Karpas-422 (cell line): ENCODE measurements at regions not wholly inside any gene's neighbourhood (a gene's known extent, or its start where the extent isn't known, plus 50 kb on each side); places are given as distances from the start of the nearest gene placed in this dataset.

ENCODE experiments used
- DNase-seq: peaks from one replicate; pipeline ENCODE4 v3.0.0-alpha.2; 2015
- H2AFZ ChIP-seq: fragments of 200-600 bp; sonication (generic); 2 replicates; pipeline ENCODE4 v1.6.1; 2014; ENCODE audit warnings: antibody characterized with exemption, low read length, mixed read lengths
- H3K27ac ChIP-seq: fragments of 200-600 bp; sonication (generic); 2 replicates; pipeline ENCODE4 v1.5.1; 2014; ENCODE audit warnings: mild to moderate bottlenecking, low read length, moderate library complexity
- H3K27me3 ChIP-seq: fragments of 200-600 bp; sonication (generic); 2 replicates; pipeline ENCODE4 v1.6.1; 2014; ENCODE audit warnings: low read length, mixed read lengths
- H3K36me3 ChIP-seq: fragments of 200-600 bp; sonication (generic); 2 replicates; pipeline ENCODE4 v1.6.1; 2014; ENCODE audit warnings: low read length, mixed read lengths; ENCODE audit not compliant: insufficient read depth
- H3K4me1 ChIP-seq: fragments of 200-600 bp; sonication (generic); 2 replicates; pipeline ENCODE4 v1.6.1; 2014; ENCODE audit warnings: mild to moderate bottlenecking, low read length, mixed read lengths
- H3K4me2 ChIP-seq: fragments of 200-600 bp; sonication (generic); 2 replicates; pipeline ENCODE4 v1.6.1; 2014; ENCODE audit warnings: low read length, low read depth, mild to moderate bottlenecking; ENCODE audit not compliant: poor library complexity, severe bottlenecking
- H3K4me3 ChIP-seq: fragments of 200-600 bp; sonication (generic); 2 replicates; pipeline ENCODE4 v1.5.1; 2014; ENCODE audit warnings: mild to moderate bottlenecking, antibody characterized with exemption, low read length, mixed read lengths
- H3K79me2 ChIP-seq: fragments of 200-600 bp; sonication (generic); 2 replicates; pipeline ENCODE4 v1.6.1; 2014; ENCODE audit warnings: mild to moderate bottlenecking, low read length, mixed read lengths
- H3K9ac ChIP-seq: fragments of 200-600 bp; sonication (generic); 2 replicates; pipeline ENCODE4 v1.6.0; 2014; ENCODE audit warnings: low read length
- H3K9me2 ChIP-seq: fragments of 200-600 bp; sonication (generic), shearing (Covaris generic); replicated peaks from 2 replicates; pipeline ENCODE4 v1.6.0; 2014; ENCODE audit warnings: mild to moderate bottlenecking, low read length, moderate library complexity; ENCODE audit not compliant: insufficient read depth
- H3K9me3 ChIP-seq: fragments of 300-700, 200-600 bp; sonication (generic); 2 replicates; pipeline ENCODE4 v1.6.1; 2014; ENCODE audit warnings: low read length, mixed read lengths
- H4K20me1 ChIP-seq: fragments of 200-600 bp; sonication (generic); 2 replicates; pipeline ENCODE4 v1.6.1; 2014; ENCODE audit warnings: mild to moderate bottlenecking, antibody characterized with exemption, low read length, low read depth; ENCODE audit not compliant: insufficient read depth

GRCh38 chr5:115458416-115458815 is 86.2 kb downstream of the FEM1C start:
- no peak overlapping the region for H3K27ac ChIP-seq
- no peaks in the 10 kb centered on the region for H3K9me2 ChIP-seq
- H4K20me1 ChIP-seq: no peaks in the 10 kb centered on the region
- no peaks in the 10 kb centered on the region for H3K79me2 ChIP-seq
- H3K9me3 ChIP-seq: no peaks in the 10 kb centered on the region
- no peak overlapping the region for H3K9ac ChIP-seq
- no peaks in the 10 kb centered on the region for H3K36me3 ChIP-seq
- H3K4me1 ChIP-seq: peaks cover 3% of the 10 kb centered on the region; the same call in 1 of the 2 replicates
- H3K27me3 ChIP-seq: no peaks in the 10 kb centered on the region
- no peak for DNase-seq
- H3K4me2 ChIP-seq: no peak overlapping the region
- H2AFZ ChIP-seq: no peak overlapping the region
- no peak overlapping the region for H3K4me3 ChIP-seq

- Histone ChIP-seq H3K4me2 (no peak overlapping the region), H3K79me2 (no peaks in the 10 kb centered on the region), H3K4me1 (peaks cover 3% of the 10 kb centered on the region; the same call in 1 of the 2 replicates), H3K4me3 (no peak overlapping the region), H2AFZ (no peak overlapping the region), H3K36me3 (no peaks in the 10 kb centered on the region), H4K20me1 (no peaks in the 10 kb centered on the region), H3K9me2 (no peaks in the 10 kb centered on the region), H3K27me3 (no peaks in the 10 kb centered on the region), H3K9me3 (no peaks in the 10 kb centered on the region), H3K27ac (no peak overlapping the region), H3K9ac (no peak overlapping the region)
- no peak for DNase-seq
Observed at GRCh38 chr5:115458003-115458409, 86.6 kb downstream of the FEM1C start.

GRCh38 chr5:115457571-115457970 is 87.0 kb downstream of the FEM1C start:
- no peak overlapping the region for H3K9ac ChIP-seq
- no peak overlapping the region for H2AFZ ChIP-seq
- H3K9me2 ChIP-seq: no peaks in the 10 kb centered on the region
- no peak overlapping the region for H3K27ac ChIP-seq
- H3K9me3 ChIP-seq: no peaks in the 10 kb centered on the region
- no peak overlapping the region for H3K4me2 ChIP-seq
- H3K4me3 ChIP-seq: no peak overlapping the region
- H3K79me2 ChIP-seq: no peaks in the 10 kb centered on the region
- peaks cover 3% of the 10 kb centered on the region; the same call in 1 of the 2 replicates for H3K4me1 ChIP-seq
- no peaks in the 10 kb centered on the region for H3K27me3 ChIP-seq
- no peaks in the 10 kb centered on the region for H3K36me3 ChIP-seq
- H4K20me1 ChIP-seq: no peaks in the 10 kb centered on the region
- no peak for DNase-seq

- no peak overlapping the region for H3K4me3 ChIP-seq
- no peaks in the 10 kb centered on the region for H3K9me3 ChIP-seq
- H3K36me3 ChIP-seq: no peaks in the 10 kb centered on the region
- H2AFZ ChIP-seq: no peak overlapping the region
- H3K4me1 ChIP-seq: peaks cover 3% of the 10 kb centered on the region; the same call in 1 of the 2 replicates
- H3K27me3 ChIP-seq: no peaks in the 10 kb centered on the region
- DNase-seq: no peak
- no peaks in the 10 kb centered on the region for H4K20me1 ChIP-seq
- H3K9ac ChIP-seq: no peak overlapping the region
- H3K9me2 ChIP-seq: no peaks in the 10 kb centered on the region
- H3K79me2 ChIP-seq: no peaks in the 10 kb centered on the region
- no peak overlapping the region for H3K27ac ChIP-seq
- no peak overlapping the region for H3K4me2 ChIP-seq
Observed at GRCh38 chr5:115456539-115457040, 88.0 kb downstream of the FEM1C start.

DNA sequence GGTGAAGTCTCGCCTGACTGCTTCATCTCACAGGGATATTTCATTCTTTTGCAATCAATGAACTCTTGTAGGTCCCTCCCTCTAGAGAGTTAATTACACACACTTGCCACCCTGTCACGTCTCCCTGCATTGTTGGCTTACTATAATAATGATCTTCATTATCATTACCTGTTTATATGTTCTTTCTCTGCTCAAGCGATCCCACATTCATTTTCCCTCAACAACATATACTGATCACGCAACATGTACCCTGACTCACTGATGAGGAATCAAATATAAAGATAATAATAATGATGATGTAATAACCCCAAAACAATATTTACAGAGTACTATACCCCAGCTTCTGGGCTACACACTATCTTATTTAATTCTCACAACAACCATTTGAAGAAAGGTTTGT is 88.5 kb downstream of the FEM1C start:
- Histone ChIP-seq H3K27ac (no peak overlapping the region), H3K36me3 (no peaks in the 10 kb centered on the region), H3K9ac (no peak overlapping the region), H3K4me3 (no peak overlapping the region), H4K20me1 (no peaks in the 10 kb centered on the region), H3K27me3 (no peaks in the 10 kb centered on the region), H3K4me2 (no peak overlapping the region), H3K9me3 (no peaks in the 10 kb centered on the region), H2AFZ (no peak overlapping the region), H3K9me2 (no peaks in the 10 kb centered on the region), H3K79me2 (no peaks in the 10 kb centered on the region), H3K4me1 (peaks cover 3% of the 10 kb centered on the region; the same call in 1 of the 2 replicates)
- DNase-seq: no peak

GRCh38 chr5:115455301-115455707 is 89.3 kb downstream of the FEM1C start:
- Histone ChIP-seq H3K9ac (no peak overlapping the region), H3K27me3 (no peaks in the 10 kb centered on the region), H3K79me2 (no peaks in the 10 kb centered on the region), H3K4me2 (no peak overlapping the region), H3K9me2 (no peaks in the 10 kb centered on the region), H3K9me3 (no peaks in the 10 kb centered on the region), H3K4me3 (no peak overlapping the region), H3K27ac (no peak overlapping the region), H3K36me3 (no peaks in the 10 kb centered on the region), H3K4me1 (peaks cover 3% of the 10 kb centered on the region; the same call in 1 of the 2 replicates), H2AFZ (no peak overlapping the region), H4K20me1 (no peaks in the 10 kb centered on the region)
- DNase-seq: no peak

DNA sequence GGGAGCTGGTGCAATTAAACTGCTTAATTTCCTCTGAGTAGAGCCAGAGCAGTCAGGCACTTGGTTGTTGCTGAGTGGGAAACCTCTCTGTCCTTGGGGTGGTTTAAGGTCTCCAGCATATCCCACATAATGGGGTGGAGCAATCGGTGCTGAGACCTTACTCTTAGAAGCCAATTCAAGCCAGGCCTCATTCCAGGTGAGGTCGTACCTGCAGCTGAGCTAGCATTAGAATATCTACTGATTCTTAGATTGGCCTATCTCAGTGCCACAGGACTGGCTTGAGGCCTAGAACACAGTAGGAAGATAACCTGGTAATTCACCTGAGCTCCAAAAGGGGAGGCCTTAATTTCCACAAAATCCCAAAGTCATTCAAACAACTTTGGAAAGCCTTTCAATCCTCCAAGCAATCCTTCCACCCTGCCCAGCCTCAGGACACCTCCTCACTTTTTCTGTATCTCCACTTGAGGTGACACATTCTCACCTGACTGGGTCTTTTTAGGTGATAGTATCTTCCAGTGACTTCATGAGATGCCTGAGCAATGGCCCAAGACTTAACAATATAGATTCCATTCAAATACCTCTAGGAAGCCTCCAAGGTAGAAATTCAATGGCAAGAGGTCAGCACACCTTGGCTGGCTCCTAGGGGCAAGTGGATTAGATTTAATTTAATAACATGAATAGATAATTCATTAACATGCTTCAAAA is 91.0 kb downstream of the FEM1C start:
- Histone ChIP-seq H3K4me2 (no peak overlapping the region), H3K4me3 (no peak overlapping the region), H3K4me1 (peaks cover 15% of the 10 kb centered on the region), H3K9me3 (no peaks in the 10 kb centered on the region), H3K9ac (no peak overlapping the region), H3K9me2 (no peaks in the 10 kb centered on the region), H3K36me3 (no peaks in the 10 kb centered on the region), H3K27ac (no peak overlapping the region), H3K79me2 (no peaks in the 10 kb centered on the region), H3K27me3 (no peaks in the 10 kb centered on the region), H2AFZ (no peak overlapping the region), H4K20me1 (no peaks in the 10 kb centered on the region)
- DNase-seq: no peak

- Histone ChIP-seq H3K4me2 (no peak overlapping the region), H3K27me3 (no peaks in the 10 kb centered on the region), H3K9ac (no peak overlapping the region), H3K79me2 (no peaks in the 10 kb centered on the region), H3K27ac (no peak overlapping the region), H3K9me3 (no peaks in the 10 kb centered on the region), H2AFZ (no peak overlapping the region), H3K36me3 (no peaks in the 10 kb centered on the region), H3K4me3 (no peak overlapping the region), H4K20me1 (no peaks in the 10 kb centered on the region), H3K9me2 (no peaks in the 10 kb centered on the region), H3K4me1 (peaks cover 17% of the 10 kb centered on the region)
- no peak for DNase-seq
Observed at GRCh38 chr5:115452536-115453235, 91.9 kb downstream of the FEM1C start.
